ENCODE measurements at regions not wholly inside any gene's neighbourhood (a gene's known extent, or its start where the extent isn't known, plus 50 kb on each side); places are given as distances from the start of the nearest gene placed in this dataset.
"Not testable (repeated sequence)": the region's sequence is repeated elsewhere in the genome, so short reads cannot be mapped to it uniquely, and the experiment has no call there.

DNA sequence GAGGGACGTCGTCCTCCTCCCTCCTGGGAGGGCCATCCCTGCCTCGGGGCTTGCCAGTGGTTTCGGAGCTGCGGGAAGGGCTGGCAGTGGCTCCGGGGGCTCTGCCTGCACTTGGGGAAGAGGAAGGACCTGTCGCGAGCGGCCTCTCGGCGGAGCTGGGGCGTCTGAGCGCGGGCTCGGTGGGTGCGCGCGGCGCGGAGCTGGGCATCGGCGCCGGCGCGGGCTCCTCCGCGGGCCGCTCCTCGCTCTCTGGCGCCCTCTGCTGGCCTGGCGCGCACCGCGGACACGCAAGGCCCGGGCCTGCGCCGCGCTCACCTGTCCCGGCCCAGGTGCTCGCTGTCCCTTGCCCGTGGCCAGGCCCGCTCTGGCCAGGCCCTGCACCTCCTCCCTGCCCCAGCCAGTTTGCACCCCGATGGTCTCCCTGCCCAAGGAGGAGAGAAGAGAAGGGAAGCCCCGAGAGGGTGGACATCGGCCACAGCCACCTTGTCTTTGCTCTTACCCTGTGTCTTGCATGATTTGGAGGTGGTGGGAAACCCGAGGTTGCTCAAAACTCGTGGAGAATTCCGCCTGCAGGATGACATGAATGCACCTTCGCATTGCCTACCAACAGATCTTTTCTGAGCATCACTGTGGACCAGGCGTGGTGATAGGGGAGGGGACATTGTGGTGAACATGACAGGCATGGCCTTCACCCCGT is 119.2 kb downstream of the OTOP1 start:
- not testable (repeated sequence) for H3K27me3 ChIP-seq (ENCODE audit: low read length); H3K27ac ChIP-seq (ENCODE audit: low read depth, low read length); H3K36me3 ChIP-seq (ENCODE audit: low read length); H3F3A ChIP-seq (ENCODE audit: insufficient read depth); H3K79me2 ChIP-seq (ENCODE audit: insufficient read depth, low read length); H2AFZ ChIP-seq (ENCODE audit: low read depth, low read length, severe bottlenecking); H3K9me2 ChIP-seq (replicated peaks; ENCODE audit: insufficient read depth, low read length); H3K9me3 ChIP-seq (ENCODE audit: insufficient read depth, low read length); H4K20me1 ChIP-seq (ENCODE audit: low read depth, low read length)
- TF ChIP-seq CTCF (IDR thresholded peaks at IDR 0.05; ENCODE audit: insufficient read depth, low read length, poor library complexity, severe bottlenecking), result peak; percentile 45
- Histone ChIP-seq H3K9ac (ENCODE audit: low read length) (peak overlapping the region; percentile 35; the same call in 1 of the 2 replicates), H3K4me3 (ENCODE audit: insufficient read depth, low read length, poor library complexity, severe bottlenecking) (peak overlapping the region; percentile 29), H3K4me2 (ENCODE audit: low read depth, low read length, poor library complexity, severe bottlenecking) (peak overlapping the region; percentile 52)

DNA sequence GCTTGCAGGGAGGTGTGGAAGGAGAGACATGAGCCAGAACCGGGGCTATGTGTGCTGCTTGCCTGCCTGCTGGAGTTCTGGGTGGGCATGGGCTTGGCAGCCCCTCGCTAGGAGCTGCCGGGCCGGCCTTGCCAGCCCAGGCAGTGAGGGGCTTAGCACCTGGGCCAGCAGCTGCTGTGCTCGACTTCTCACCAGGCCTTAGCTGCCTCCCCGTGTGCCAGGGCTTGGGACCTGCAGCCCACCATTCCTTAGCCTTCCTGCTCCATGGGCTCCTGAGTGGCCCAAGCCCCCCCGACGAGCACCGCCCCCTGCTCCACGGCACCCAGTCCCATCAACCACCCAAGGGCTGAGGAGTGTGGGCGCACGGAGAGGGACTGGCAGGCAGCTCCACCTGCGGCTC is 111.3 kb downstream of the OTOP1 start:
- not testable (repeated sequence) for H3K9me2 ChIP-seq (replicated peaks; ENCODE audit: insufficient read depth, low read length); H3K4me2 ChIP-seq (ENCODE audit: low read depth, low read length, poor library complexity, severe bottlenecking); H3K27ac ChIP-seq (ENCODE audit: low read depth, low read length); H3K9me3 ChIP-seq (ENCODE audit: insufficient read depth, low read length); H3K36me3 ChIP-seq (ENCODE audit: low read length); H3K4me3 ChIP-seq (ENCODE audit: insufficient read depth, low read length, poor library complexity, severe bottlenecking); H3K79me2 ChIP-seq (ENCODE audit: insufficient read depth, low read length); H3F3A ChIP-seq (ENCODE audit: insufficient read depth); H3K27me3 ChIP-seq (ENCODE audit: low read length); H4K20me1 ChIP-seq (ENCODE audit: low read depth, low read length); H3K9ac ChIP-seq (ENCODE audit: low read length); H2AFZ ChIP-seq (ENCODE audit: low read depth, low read length, severe bottlenecking)

DNA sequence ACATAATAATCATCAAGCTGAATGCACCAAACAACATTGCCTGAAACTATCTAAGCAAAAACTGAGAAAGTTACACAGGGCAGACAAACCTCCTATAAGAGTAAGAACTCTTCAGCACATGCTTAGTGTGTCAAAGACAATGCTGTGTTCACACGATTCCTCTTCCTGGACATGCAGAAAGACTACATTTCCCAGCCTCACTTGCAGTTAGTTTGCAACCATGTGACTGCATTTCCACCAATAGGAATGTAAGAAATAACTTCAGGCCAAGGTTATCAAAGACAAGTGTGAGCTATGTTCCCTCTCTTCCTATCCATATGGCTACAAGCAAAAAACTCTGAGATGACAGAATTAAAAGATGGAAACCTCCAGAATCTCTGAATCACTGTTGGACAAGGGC is 109.8 kb downstream of the OTOP1 start:
- not testable (repeated sequence) for H4K20me1 ChIP-seq (ENCODE audit: low read depth, low read length); H3K36me3 ChIP-seq (ENCODE audit: low read length); H2AFZ ChIP-seq (ENCODE audit: low read depth, low read length, severe bottlenecking); H3F3A ChIP-seq (ENCODE audit: insufficient read depth); H3K4me3 ChIP-seq (ENCODE audit: insufficient read depth, low read length, poor library complexity, severe bottlenecking); H3K9me2 ChIP-seq (replicated peaks; ENCODE audit: insufficient read depth, low read length); H3K9ac ChIP-seq (ENCODE audit: low read length); H3K79me2 ChIP-seq (ENCODE audit: insufficient read depth, low read length); H3K9me3 ChIP-seq (ENCODE audit: insufficient read depth, low read length); H3K27ac ChIP-seq (ENCODE audit: low read depth, low read length); H3K4me2 ChIP-seq (ENCODE audit: low read depth, low read length, poor library complexity, severe bottlenecking); H3K27me3 ChIP-seq (ENCODE audit: low read length)

- H3K4me2 ChIP-seq (ENCODE audit: low read depth, low read length, poor library complexity, severe bottlenecking); H3K4me3 ChIP-seq (ENCODE audit: insufficient read depth, low read length, poor library complexity, severe bottlenecking); H3F3A ChIP-seq (ENCODE audit: insufficient read depth); H3K79me2 ChIP-seq (ENCODE audit: insufficient read depth, low read length); H2AFZ ChIP-seq (ENCODE audit: low read depth, low read length, severe bottlenecking); H3K27me3 ChIP-seq (ENCODE audit: low read length); H3K9me2 ChIP-seq (replicated peaks; ENCODE audit: insufficient read depth, low read length); H4K20me1 ChIP-seq (ENCODE audit: low read depth, low read length); H3K27ac ChIP-seq (ENCODE audit: low read depth, low read length); H3K9me3 ChIP-seq (ENCODE audit: insufficient read depth, low read length); H3K9ac ChIP-seq (ENCODE audit: low read length); H3K36me3 ChIP-seq (ENCODE audit: low read length): not testable (repeated sequence)
These were observed 92.4 kb downstream of the OTOP1 start for GRCh38 chr4:4134368-4134767.

DNA sequence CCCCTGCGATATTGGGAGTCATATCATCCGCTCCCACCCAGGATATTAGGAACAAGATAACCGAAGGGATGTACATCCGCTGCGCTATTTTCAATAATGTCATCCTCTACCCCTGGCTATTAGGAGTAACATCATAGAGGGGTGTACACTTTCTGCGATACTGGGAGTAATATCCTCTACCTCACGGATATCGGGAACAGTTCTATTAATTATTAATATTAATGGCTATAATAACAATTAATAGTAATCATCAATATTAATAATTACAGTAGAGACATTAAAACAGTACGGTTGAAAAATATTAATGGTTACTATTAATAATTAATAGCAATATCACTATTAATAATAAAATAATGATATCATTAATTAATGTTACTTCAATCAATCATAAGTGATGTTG is 90.1 kb downstream of the OTOP1 start:
- H3K9ac ChIP-seq (ENCODE audit: low read length); H3F3A ChIP-seq (ENCODE audit: insufficient read depth); H3K4me2 ChIP-seq (ENCODE audit: low read depth, low read length, poor library complexity, severe bottlenecking); H3K9me2 ChIP-seq (replicated peaks; ENCODE audit: insufficient read depth, low read length); H3K27me3 ChIP-seq (ENCODE audit: low read length); H3K9me3 ChIP-seq (ENCODE audit: insufficient read depth, low read length); H3K36me3 ChIP-seq (ENCODE audit: low read length); H3K27ac ChIP-seq (ENCODE audit: low read depth, low read length); H3K4me3 ChIP-seq (ENCODE audit: insufficient read depth, low read length, poor library complexity, severe bottlenecking); H4K20me1 ChIP-seq (ENCODE audit: low read depth, low read length); H2AFZ ChIP-seq (ENCODE audit: low read depth, low read length, severe bottlenecking); H3K79me2 ChIP-seq (ENCODE audit: insufficient read depth, low read length): not testable (repeated sequence)
